ENCODE measurements at regions not wholly inside any gene's neighbourhood (a gene's known extent, or its start where the extent isn't known, plus 50 kb on each side); places are given as distances from the start of the nearest gene placed in this dataset.
"Not testable (repeated sequence)": the region's sequence is repeated elsewhere in the genome, so short reads cannot be mapped to it uniquely, and the experiment has no call there.

DNA sequence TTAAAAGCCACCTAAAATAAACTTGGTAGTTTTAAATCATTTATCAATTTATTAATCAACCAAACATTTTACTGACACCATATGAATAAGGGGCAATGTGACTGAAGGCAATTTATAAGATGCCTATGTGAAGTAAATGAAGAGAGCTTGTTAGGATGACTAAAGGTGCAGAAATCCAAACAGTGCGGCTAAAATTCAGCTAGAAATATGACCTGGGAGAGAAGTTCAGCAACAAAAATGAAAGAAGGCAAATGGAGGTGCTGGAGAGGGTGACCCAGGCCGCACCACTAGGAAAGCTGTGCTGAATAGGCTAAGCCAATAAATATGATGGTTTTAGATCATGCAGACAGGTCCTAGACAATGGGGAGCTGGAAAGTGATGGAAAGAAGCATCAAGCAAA, 403.7 kb downstream of the BTG1 start:
- no peak for DNase-seq (ENCODE audit: low spot score)

DNA sequence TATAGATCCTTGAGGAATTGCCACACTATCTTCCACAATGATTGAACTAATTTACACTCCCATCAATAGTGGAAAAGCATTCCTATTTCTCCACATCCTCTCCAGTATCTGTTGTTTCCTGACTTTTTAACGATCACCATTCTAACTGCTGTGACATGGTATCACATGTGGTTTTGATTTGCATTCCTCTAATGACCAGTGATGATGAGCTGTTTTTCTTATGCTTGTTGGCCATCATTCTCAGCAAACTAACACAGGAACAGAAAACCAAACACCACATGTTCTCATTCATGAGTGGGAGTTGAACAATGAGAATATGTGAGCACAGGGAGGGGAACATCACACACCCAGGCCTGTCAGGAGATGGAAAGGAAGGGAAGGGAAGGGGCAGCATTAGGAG, 411.8 kb downstream of the BTG1 start:
- DNase-seq (ENCODE audit: low spot score), result not testable (repeated sequence)

DNA sequence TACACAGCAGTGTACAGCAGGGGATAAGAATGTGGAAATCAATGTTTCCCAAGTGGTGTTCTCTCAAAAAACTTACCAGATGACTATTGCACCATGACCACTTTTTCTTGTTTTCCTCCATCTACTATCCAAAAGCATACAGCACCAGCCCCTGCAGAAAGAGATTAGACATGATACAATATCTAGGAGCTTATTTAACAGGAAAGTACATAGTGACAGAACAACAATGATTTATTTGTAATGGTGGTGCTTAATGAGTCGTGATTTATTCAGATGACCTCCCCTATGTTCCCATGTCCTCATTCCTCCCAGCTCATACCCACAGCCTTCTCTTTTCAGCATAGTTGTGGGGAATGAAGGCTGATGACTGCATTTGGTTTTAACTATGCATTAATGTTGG, 413.6 kb downstream of the BTG1 start:
- peak; percentile 60 for DNase-seq (ENCODE audit: low spot score)

DNA sequence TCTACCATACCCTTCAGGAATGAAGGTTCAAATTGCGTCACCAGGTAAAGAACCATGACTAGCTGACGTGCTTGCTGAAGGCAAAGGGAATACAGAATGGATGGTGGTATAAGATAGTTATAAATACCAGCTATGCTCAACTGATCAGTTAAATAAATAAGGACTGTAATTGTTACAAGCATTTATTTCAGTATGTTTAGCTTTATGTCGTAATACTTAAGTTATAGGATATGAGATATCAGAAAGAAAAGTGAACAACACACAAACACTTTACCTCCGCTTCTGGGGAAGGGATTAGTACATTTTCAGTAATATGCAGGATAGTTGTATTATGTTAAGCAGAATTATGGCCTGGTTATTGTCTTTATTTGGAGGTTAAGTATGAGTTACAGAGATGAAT, 416.1 kb downstream of the BTG1 start:
- no peak for DNase-seq (ENCODE audit: low spot score)

DNA sequence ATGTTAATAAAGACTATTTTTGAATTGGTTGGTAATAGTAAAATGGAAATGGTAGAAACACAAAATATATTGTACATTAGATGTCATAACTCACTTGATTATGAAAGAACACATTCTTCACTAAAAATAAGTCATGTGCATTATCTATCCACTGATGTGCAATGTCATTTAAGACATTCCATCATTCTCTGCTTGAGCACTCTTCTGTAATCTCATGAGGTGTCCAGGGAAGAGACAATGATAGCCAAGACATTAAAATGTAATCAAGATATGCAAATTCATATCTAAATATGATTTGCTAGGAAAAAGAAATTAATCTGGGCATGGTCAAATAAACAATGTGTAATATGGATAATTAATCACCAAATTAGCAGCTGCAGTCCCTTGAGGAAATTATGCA, 422.5 kb downstream of the BTG1 start:
- peak; percentile 4 for DNase-seq (ENCODE audit: low spot score)

DNA sequence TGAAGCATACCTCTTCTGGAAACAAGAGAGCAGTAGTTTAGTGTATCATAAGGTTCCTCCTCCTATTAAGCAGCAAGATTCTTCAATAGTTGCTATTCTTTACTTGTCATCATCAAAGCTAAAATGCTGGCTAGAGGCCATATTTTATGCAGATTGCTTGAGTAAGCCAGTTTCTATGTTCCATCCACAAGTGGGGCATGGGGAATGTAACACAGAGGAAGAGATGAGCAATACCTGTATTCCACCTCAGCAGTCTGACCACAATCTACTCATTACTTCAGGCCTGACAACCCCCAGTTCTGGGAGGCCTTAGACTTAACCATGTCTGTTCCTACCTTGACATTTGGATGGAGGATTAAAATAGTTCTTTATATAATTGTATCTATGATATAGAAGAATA, 423.6 kb downstream of the BTG1 start:
- peak; percentile 93 for DNase-seq (ENCODE audit: low spot score)

DNA sequence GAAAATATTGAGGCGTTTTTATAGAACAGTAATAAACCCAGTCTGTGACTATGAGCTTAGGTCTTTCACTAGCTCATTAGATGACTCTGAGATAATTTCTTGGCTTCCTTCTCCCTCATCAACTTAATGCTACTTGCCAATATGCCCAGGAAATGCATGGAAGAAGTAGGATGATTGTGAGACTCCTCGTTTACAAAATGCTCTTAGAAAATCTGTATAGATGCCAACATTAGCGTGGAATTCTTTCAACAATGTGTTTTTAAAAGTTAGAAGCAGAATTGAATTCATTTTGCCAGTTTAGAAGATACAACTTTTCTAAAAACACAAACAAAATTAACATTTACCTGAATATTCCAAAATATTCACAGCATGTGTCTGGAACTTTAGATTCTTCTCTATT, 424.6 kb downstream of the BTG1 start:
- no peak for DNase-seq (ENCODE audit: low spot score)

DNA sequence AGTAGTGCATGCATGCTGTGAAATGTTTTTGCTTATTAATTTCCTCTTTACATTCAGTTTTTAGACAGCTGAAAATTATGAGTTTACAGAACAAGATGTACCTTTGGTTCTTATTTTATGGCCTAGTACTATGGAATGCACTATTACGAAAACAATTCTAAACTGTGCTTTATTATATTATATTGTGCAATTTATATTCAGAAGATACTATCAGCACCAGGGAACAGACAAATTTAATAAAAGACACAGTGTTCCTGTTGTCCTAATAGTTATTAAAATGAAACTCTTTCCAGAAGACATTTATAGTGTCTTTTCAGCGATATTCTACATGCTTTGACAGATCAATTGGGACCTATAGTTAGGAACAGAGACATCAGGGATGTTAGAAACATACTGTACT, 427.3 kb downstream of the BTG1 start:
- no peak for DNase-seq (ENCODE audit: low spot score)

DNA sequence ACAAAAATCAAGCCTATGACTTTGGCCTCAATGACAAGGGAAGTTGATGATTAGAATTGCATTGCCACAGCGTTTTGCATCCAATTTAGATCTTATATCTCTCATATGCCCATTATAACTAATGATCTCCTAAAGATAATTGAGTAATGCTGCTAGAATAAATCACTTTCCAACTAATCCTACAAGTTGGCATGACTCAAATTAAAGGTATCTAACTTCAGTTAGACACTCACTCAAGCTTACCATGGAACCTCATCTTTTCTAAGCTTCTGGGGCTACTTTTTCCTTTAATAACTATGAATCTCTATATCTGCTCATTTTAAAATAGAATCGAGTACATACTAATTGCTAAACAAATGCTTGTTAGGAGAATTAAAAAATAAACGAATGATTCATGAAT, 427.8 kb downstream of the BTG1 start:
- peak; percentile 9 for DNase-seq (ENCODE audit: low spot score)

DNA sequence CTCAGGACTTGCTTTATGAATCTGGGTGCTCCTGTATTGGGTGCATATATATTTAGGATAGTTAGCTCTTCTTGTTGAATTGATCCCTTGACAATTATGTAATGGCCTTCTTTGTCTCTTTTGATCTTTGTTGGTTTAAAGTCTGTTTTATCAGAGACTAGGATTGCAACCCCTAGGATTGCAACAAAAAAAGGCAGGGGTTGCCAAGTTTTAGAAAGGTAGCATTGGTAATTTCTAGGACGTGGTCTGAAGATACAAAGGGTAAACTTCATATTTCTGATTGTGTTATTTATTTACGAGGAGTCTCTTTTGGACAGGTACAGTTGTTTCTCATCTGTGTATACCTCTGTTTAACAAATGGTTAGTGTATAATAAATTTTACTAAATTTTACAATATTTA, 433.7 kb downstream of the BTG1 start:
- not testable (repeated sequence) for DNase-seq (ENCODE audit: low spot score)

DNA sequence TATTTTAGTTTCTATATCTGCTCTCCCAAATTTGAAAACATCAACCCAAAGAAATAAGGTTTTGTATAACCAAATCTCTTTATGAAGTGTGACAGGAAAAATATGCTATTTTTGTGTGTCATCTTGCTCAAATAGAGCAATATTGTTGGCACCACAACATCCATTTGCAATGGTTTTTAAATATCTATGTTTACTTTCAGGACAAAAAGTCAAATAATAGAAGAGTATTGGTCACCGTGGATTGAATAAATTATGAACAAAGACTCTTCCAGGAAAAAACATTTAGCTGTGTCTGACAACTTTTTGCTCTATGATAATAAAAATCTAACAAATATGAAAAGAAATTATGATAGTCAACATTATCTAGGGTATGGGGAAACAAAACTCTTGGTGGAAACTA, 439.2 kb downstream of the BTG1 start:
- no peak for DNase-seq (ENCODE audit: low spot score)

DNA sequence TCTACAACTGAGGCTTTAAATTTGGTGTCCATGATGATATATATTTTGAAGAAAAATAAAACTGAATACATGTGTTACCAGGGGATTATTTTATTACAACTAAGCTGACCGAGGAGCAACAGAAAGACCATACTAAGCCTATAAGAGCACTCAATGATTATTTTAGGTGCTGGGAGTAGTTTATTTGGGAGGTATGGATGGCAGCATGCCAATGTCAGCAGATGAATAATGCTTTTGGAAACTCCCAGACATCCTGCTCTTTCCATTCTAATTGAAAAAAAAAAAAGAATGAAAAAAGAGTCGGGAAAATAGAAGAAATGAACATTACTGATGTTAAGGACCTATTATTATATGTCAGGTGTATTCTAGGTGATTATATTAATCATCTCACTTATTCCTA, 441.2 kb downstream of the BTG1 start:
- peak; percentile 60 for DNase-seq (ENCODE audit: low spot score)

DNA sequence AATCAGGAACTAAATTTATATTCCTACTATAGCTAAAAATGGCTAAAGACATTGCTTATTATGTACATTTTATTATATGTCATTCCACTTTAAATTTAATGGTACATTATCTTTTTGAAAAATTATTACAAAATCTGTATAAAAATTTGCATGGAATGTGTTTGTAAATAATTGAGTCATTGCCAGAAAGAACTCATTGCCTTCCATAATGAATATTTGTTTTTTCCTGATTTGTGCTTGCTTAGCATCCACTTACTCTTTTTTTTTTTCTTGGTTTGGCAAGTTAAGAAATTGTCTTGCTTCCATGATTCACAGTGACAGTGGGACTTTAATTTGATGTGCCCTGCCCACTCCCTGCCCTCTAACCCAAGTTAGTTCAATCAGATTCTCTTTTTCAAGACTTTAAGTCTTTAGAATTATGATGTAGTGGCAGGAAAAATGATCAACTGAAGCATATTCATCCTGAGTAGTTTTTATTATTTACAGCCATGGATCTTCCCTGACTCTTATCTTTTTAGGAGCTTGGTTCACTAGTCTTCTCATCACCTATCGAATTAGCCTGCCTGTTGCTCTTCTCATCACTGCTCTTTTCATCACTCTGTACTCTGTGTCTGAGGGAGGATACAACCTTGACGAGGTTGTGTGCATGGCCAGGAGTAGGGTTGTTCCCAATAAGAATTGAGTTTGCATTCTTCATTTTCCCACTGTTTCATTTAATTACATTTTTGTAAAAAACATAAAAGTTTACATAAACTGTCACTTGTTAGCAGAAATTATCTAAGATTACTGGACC, 442.0 kb downstream of the BTG1 start:
- DNase-seq (ENCODE audit: low spot score), result no peak

DNA sequence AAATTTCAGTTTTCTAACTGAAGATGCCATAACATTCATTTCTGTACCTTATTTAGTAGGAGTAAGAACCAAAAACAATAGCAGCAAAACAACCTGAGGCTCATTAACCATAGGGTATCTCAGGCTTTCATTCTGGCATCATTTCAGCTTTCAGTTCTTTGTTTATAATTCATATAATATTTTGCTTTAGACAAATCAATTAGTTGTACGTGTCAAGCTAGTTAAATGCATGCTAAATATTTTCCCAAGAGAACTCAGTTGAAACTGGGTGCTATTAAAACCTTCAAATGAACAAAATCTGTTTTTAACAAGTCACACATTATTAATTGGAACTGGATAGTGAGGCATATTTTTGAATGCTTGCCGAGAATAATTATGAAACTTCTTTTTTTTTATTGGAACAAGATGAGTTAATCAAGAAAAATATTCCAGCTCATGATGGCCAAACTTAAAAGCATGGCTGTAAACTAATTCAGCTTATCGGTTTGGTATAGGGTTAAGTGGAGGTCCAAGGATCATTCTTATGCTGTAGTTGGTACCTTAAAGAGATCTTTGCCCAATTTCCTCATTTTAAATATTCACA, 442.7 kb downstream of the BTG1 start:
- no peak for DNase-seq (ENCODE audit: low spot score)

DNA sequence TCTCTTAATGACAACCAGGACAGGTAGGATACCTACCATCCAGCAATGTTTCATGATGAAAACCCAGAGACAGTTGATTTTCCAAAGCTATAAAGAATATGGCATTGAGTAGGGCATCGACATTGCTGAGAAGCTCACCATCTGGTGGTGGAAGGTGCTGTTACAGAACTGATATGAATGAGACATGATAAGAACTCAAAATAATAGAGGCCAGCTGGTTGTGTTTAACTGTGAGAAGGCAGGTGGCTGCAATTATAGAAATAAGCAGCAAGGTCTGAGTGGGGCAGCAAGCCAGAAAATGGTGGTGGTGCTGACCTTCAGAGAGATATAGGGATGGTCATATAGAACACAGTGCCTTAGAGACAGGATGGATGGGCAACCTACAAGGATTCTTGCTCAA, 449.7 kb downstream of the BTG1 start:
- DNase-seq (ENCODE audit: low spot score), result no peak

DNA sequence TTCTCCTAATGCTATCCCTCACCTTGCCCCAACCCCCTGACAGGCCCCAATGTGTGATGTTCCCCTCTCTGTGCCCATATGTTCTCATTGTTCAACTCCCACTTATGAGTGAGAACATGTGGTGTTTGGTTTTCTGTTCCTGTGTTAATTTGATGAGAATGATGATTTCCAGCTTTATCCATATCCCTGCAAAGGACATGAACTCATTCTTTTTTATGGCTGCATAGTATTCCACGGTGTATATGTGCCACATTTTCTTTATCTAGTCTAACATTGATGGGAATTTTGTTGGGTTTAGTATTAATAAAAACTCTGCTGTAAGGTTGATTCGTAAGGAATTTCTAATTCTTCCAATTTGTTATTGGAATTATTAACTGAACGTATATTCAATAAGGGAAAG, 450.2 kb downstream of the BTG1 start:
- DNase-seq (ENCODE audit: low spot score), result not testable (repeated sequence)

DNA sequence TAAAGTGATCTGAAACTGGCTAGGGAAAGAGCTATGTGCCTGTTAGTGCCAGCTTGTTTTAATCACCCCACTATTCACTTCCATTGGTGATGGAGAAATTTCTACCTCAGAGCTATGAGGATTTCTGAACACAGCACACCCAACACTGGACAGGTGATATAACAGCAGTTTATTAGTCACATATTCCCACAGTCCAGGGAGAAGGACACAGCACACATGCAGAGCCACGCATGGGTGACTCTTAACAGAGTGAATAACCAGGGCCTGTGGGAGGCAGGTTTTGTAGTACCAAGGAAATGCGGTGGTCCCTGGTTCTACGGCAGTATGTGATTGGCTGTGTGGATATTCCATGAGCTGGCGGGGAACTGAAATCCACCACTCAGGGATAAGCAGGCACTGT, 455.1 kb downstream of the BTG1 start:
- peak; percentile 75 for DNase-seq (ENCODE audit: low spot score)

DNA sequence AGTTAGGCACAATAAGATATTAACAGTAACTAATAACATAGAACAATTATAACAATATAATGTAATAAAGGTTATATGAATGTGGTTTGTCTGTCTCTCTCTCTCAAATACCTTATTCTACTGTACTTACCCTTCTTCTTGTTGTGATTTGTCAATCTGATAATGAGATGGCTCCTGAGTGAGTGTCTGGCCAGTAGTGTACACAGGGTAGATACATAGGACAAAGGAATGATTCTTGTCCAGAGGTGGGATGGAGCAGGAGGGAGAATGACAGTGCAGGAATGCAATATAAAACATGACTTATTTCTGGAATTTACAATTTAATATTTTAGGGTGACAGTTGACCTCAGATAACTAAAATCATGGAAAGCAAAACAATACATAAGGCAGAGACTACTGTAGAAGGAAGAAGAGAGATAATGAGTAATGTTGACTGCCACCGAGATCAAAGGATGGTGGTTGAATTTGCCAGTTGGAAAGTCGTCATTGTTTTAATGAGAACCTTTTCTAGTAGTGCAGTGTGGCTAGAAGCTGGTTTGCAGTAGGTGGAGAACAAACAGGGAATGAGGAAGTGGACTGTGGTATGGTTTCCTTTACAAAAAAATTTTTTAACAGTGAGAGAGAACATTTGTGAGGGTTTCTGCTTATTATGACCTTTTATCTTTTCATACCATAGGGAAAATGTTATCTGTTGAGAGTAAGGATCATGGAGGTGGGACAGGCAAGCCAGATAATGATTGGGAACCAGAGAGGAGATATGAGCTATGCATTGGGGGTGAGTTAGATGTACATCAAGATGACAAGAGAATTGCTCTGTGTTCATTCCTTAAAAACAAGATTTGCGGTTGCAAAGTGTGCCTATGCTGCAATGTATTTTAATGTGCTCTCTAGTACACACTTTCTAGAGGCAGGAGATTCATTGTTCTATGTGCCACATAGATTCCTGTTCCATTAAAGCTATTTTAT, 458.3 kb downstream of the BTG1 start:
- DNase-seq (ENCODE audit: low spot score), result peak; percentile 50

DNA sequence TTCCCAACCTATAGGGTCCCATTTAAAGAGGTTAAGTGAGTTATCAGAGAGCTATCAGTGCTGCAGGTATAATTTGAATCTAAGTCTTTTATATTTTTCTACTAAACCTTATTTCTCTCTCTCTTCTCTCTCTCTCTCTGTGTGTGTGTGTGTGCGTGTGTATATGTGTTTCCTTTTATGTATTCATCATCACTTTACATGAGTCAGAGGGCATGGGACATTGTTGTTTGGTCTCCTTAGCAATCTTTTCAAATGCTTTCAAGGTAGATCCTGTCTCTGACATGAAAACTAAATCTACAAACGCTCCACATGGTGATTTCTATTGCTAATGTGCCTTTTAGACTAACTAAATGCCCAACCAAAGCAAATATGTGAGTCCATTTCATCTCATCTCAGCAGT, 459.7 kb downstream of the BTG1 start:
- DNase-seq (ENCODE audit: low spot score), result peak; percentile 80

DNA sequence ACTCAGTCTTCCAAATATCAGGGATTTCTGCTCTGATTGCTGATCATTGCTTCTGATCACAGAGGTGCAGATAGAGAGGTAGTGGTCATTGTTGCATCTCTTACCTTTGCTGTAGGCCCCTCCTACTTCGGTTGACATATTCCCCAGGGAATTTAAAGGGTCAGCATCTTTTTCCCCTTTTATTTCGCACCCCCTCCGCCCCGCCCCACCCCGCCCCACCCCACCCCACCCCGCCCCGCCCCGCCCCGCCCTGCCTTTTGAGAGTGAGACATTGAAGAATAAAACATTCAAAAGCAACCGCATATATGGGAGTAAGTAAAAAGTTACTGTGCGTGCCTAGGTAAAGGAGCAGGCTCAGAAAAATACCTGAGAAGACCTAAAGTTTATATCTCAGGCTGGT, 463.9 kb downstream of the BTG1 start:
- no peak for DNase-seq (ENCODE audit: low spot score)

DNA sequence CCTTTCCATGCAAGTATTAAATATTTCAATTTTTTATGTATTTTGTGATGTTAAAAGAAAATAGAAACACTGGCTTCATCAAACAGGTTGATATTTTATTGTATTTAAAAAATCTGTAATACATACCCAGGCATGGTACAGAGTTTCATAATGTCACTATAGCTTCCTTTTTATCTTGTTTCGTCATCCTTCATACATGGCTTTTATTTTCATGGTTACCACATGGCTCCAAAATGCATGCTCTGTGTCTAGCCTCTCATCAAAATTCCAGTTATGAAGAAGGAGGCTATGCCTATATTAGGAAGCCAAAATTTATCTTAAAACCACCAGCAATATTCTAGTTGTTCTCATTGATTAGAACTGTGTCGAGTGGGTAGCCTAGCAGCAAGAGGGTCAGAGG, 464.8 kb downstream of the BTG1 start:
- no peak for DNase-seq (ENCODE audit: low spot score)

DNA sequence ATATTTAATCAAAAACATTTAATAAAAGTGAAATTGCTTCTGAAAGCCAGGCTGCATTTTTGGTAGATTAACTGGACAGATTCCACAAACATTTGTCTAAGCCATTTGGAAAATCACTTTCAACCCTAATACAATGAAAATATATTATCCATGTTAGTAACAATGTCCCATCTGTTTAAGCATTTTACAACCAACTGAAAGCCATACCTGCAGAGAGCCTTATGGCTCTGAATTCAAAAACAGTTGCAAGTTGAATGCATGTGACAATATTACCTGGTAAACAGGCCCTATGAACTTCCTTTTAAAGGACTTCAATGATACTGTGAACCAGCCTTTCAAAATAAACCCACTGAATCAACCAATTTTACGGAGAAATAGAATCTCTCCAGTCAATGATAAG, 468.1 kb downstream of the BTG1 start:
- DNase-seq (ENCODE audit: low spot score), result no peak

DNA sequence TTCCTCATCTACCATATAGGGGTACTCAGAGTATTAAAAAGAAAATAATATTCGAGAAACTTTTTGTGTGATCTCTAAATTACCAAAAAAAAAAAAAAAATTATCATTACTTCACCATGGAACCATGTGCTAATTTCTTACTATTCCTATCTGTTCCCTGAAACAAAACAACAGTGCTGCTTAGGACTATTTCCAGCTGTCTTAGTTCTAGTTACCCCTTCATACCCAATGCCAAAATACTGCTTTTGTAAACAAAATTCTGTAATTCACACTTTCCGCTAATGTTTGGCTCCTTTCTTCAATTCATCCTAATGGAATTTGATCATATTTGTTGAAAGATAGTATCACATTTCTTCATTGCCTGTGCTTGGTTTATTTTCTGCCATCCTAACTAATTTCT, 470.2 kb downstream of the BTG1 start:
- DNase-seq (ENCODE audit: low spot score), result no peak
